GM12891 (cell line): ENCODE measurements at regions not wholly inside any gene's neighbourhood (a gene's known extent, or its start where the extent isn't known, plus 50 kb on each side); places are given as distances from the start of the nearest gene placed in this dataset.

Experiments used
- PAX5 ChIP-seq: IDR thresholded peaks from 2 replicates; pipeline ENCODE4 v1.6.1; 2011; ENCODE audit warnings: low read length, moderate library complexity, mild to moderate bottlenecking; ENCODE audit not compliant: insufficient read depth, severe bottlenecking
- POLR2A ChIP-seq: IDR thresholded peaks from 2 replicates; pipeline ENCODE4 v1.6.1; 2011; ENCODE audit warnings: low read depth, low read length, control low read depth
- POLR2AphosphoS5 ChIP-seq: IDR thresholded peaks from 2 replicates; pipeline ENCODE4 v1.6.1; 2011; ENCODE audit warnings: low read depth, low read length, control low read depth
- TAF1 ChIP-seq: IDR thresholded peaks from 2 replicates; pipeline ENCODE4 v1.6.1; 2011; ENCODE audit warnings: low read depth, low read length, control low read depth

GRCh38 chr6:148044261-148044751, 298.3 kb upstream of the SASH1 start:
- TF ChIP-seq POLR2AphosphoS5 (no peak), POLR2A (no peak), PAX5 (no peak), TAF1 (no peak)
